H1 (cell line): ENCODE measurements at regions not wholly inside any gene's neighbourhood (a gene's known extent, or its start where the extent isn't known, plus 50 kb on each side); places are given as distances from the start of the nearest gene placed in this dataset.

Experiments
- CTCF ChIA-PET: fragments of 300-600 bp; sonication (Branson Sonifier 250); formaldehyde crosslinking; loops from one replicate; lab custom pipeline; 2021; ENCODE audit not compliant: partially characterized antibody; lab: Charles Lee
- POLR2A ChIA-PET: fragments of 300-600 bp; sonication (Branson Sonifier 250); formaldehyde crosslinking; loops from one replicate; lab custom pipeline; 2021; ENCODE audit warnings: inconsistent platforms; ENCODE audit not compliant: partially characterized antibody; lab: Charles Lee
- DNase-seq, 2 experiments: peaks; one replicate each; pipeline versions ENCODE4 v3.0.0 to v3.0.0-alpha.2; 2010 to 2022; ENCODE audit warnings: low spot score in 2 of 2, low read depth in 1 of 2, mixed read lengths in 1 of 2
- FAIRE-seq: peaks from 2 replicates; lab custom pipeline; 2011; peaks lifted over from hg19 to GRCh38; lab: Jason Lieb, UNC
- H2AFZ ChIP-seq: 2 replicates; pipeline ENCODE4 v1.8.1; 2012; ENCODE audit warnings: low read length, inconsistent platforms
- H2AK5ac ChIP-seq: 2 replicates; pipeline ENCODE4 v1.6.1; 2013; ENCODE audit warnings: low read depth, low read length
- H2BK120ac ChIP-seq: replicated peaks from 2 replicates; pipeline ENCODE3; 2013; ENCODE audit warnings: low read depth, low read length, inconsistent platforms
- H2BK12ac ChIP-seq: 2 replicates; pipeline ENCODE4 v1.6.1; 2013; ENCODE audit warnings: low read depth, low read length
- H2BK15ac ChIP-seq: 2 replicates; pipeline ENCODE4 v1.6.1; 2013; ENCODE audit warnings: low read length
- H2BK20ac ChIP-seq: 2 replicates; pipeline ENCODE4 v1.6.1; 2013; ENCODE audit warnings: low read length
- H2BK5ac ChIP-seq: 2 replicates; pipeline ENCODE4 v1.6.1; 2013; ENCODE audit warnings: low read depth, low read length
- H3K14ac ChIP-seq: 2 replicates; pipeline ENCODE4 v1.6.1; 2013; ENCODE audit warnings: inconsistent platforms; ENCODE audit not compliant: insufficient read length
- H3K18ac ChIP-seq: 2 replicates; pipeline ENCODE4 v1.6.1; 2013; ENCODE audit warnings: low read length; ENCODE audit errors: extremely low read depth
- H3K23ac ChIP-seq: 2 replicates; pipeline ENCODE4 v1.6.1; 2013; ENCODE audit warnings: inconsistent platforms; ENCODE audit not compliant: insufficient read length
- H3K23me2 ChIP-seq: 2 replicates; pipeline ENCODE4 v1.6.1; 2013; ENCODE audit warnings: low read depth, low read length
- H3K27ac ChIP-seq: 2 replicates; pipeline ENCODE4 v1.6.1; 2011; ENCODE audit warnings: low read depth, low read length, inconsistent platforms
- H3K27me3 ChIP-seq, 4 experiments: replicated peaks in 1 of 4; 1 replicate in 1 of 4; 2 replicates in 3 of 4; pipeline versions ENCODE4 v1.6.1 to v1.8.1; 2011 to 2013; ENCODE audit warnings: low read length in 3 of 4, mild to moderate bottlenecking in 3 of 4, inconsistent platforms in 2 of 4, mixed read lengths in 2 of 4, moderate library complexity in 1 of 4; ENCODE audit not compliant: control insufficient read depth in 3 of 4, insufficient read depth in 3 of 4; ENCODE audit errors: extremely low read depth in 1 of 4
- H3K36me3 ChIP-seq, 4 experiments: 2 replicates each; pipeline versions ENCODE4 v1.6.1 to v1.8.1; 2011 to 2013; ENCODE audit warnings: mild to moderate bottlenecking in 4 of 4, low read length in 3 of 4, moderate library complexity in 2 of 4, control low read depth in 1 of 4, inconsistent platforms in 1 of 4; ENCODE audit not compliant: insufficient read depth in 4 of 4, control insufficient read depth in 2 of 4
- H3K4ac ChIP-seq: replicated peaks from 2 replicates; pipeline ENCODE3; 2013; ENCODE audit warnings: low read length, low read depth, mixed read lengths, inconsistent platforms; ENCODE audit not compliant: insufficient read length
- H3K4me1 ChIP-seq, 4 experiments: replicated peaks in 1 of 4; 1 replicate in 1 of 4; 2 replicates in 3 of 4; pipeline versions ENCODE4 v1.6.1 to v1.8.1; 2011 to 2013; ENCODE audit warnings: low read length in 3 of 4, inconsistent platforms in 2 of 4, mixed read lengths in 1 of 4; ENCODE audit not compliant: insufficient read depth in 4 of 4, control insufficient read depth in 3 of 4
- H3K4me2 ChIP-seq, 2 experiments: 2 replicates each; pipeline versions ENCODE4 v1.6.1 to v1.8.1; 2011 to 2013; ENCODE audit warnings: low read depth in 2 of 2, low read length in 2 of 2, control low read depth in 1 of 2, inconsistent platforms in 1 of 2, mild to moderate bottlenecking in 1 of 2; ENCODE audit not compliant: insufficient read depth in 1 of 2
- H3K4me3 ChIP-seq, 4 experiments: fragments of 200-600, 300-600 bp in 1 of 4; sonication (generic), shearing (Covaris generic), sonication (Bioruptor Twin) in 1 of 4; 2 replicates each; pipeline versions ENCODE4 v1.5.1 to v1.8.1; 2011 to 2016; ENCODE audit warnings: low read length in 4 of 4, low read depth in 3 of 4, control low read depth in 2 of 4, inconsistent platforms in 2 of 4, mild to moderate bottlenecking in 2 of 4, mixed read lengths in 1 of 4, moderate library complexity in 1 of 4; ENCODE audit not compliant: insufficient read depth in 2 of 4; ENCODE audit errors: extremely low read depth in 1 of 4
- H3K56ac ChIP-seq: replicated peaks from 2 replicates; pipeline ENCODE3; 2013; ENCODE audit warnings: low read depth, mild to moderate bottlenecking, mixed read lengths, low read length, inconsistent platforms; ENCODE audit not compliant: insufficient read length
- H3K79me1 ChIP-seq: 2 replicates; pipeline ENCODE4 v1.6.1; 2013; ENCODE audit warnings: low read depth, low read length, control low read depth
- H3K79me2 ChIP-seq, 2 experiments: 2 replicates each; pipeline versions ENCODE4 v1.6.1 to v1.8.1; 2012 to 2013; ENCODE audit warnings: low read length in 2 of 2, mild to moderate bottlenecking in 2 of 2, inconsistent platforms in 1 of 2; ENCODE audit not compliant: insufficient read depth in 2 of 2, control insufficient read depth in 1 of 2
- H3K9ac ChIP-seq, 4 experiments: replicated peaks in 1 of 4; 1 replicate in 1 of 4; 2 replicates in 3 of 4; pipeline versions ENCODE4 v1.6.1 to v1.8.1; 2011 to 2013; ENCODE audit warnings: low read depth in 3 of 4, low read length in 3 of 4, control low read depth in 2 of 4, mild to moderate bottlenecking in 2 of 4, moderate library complexity in 2 of 4, inconsistent platforms in 1 of 4; ENCODE audit errors: extremely low read depth in 1 of 4
- H3K9me3 ChIP-seq, 2 experiments: 2 replicates each; pipeline versions ENCODE4 v1.6.1 to v1.8.1; 2012 to 2013; ENCODE audit warnings: mild to moderate bottlenecking in 2 of 2, moderate library complexity in 2 of 2, control low read depth in 1 of 2, inconsistent platforms in 1 of 2, low read depth in 1 of 2, low read length in 1 of 2, mixed read lengths in 1 of 2; ENCODE audit not compliant: insufficient read depth in 2 of 2
- H4K20me1 ChIP-seq, 2 experiments: replicated peaks in 1 of 2; 2 replicates each; pipeline versions ENCODE3 to v1.8.1; 2011 to 2013; ENCODE audit warnings: inconsistent platforms in 2 of 2, low read length in 2 of 2, mild to moderate bottlenecking in 1 of 2; ENCODE audit not compliant: insufficient read depth in 2 of 2, control insufficient read depth in 1 of 2
- H4K5ac ChIP-seq: 2 replicates; pipeline ENCODE4 v1.6.1; 2013; ENCODE audit warnings: low read length, low read depth, mixed read lengths, inconsistent platforms; ENCODE audit not compliant: insufficient read length
- H4K8ac ChIP-seq: 2 replicates; pipeline ENCODE4 v1.8.0; 2013; ENCODE audit warnings: mild to moderate bottlenecking, moderate library complexity, low read length, inconsistent platforms; ENCODE audit not compliant: insufficient read depth; ENCODE audit errors: extremely low read depth
- H4K91ac ChIP-seq: replicated peaks from 2 replicates; pipeline ENCODE3; 2013; ENCODE audit warnings: low read length, mixed read lengths, inconsistent platforms; ENCODE audit not compliant: insufficient read length
- HDAC6 ChIP-seq: IDR thresholded peaks from one replicate; pipeline ENCODE4 v1.7.1; 2012; ENCODE audit warnings: low read depth, mild to moderate bottlenecking, inconsistent platforms, low read length, moderate library complexity
- KDM1A ChIP-seq: fragments of 200-600, 300-600 bp; sonication (generic); IDR thresholded peaks from 2 replicates; pipeline ENCODE4 v1.7.1; 2016; ENCODE audit warnings: mild to moderate bottlenecking, low read length, borderline replicate concordance
- WGBS, 2 experiments: shearing (Covaris generic) in 1 of 2; methylation state at CpG; one replicate each; pipeline versions ENCODE4 v1.1.6 to v1.1.7; 2013 to 2015; ENCODE audit warnings: low lambda C conversion rate in 2 of 2, mixed read lengths in 2 of 2, inconsistent platforms in 1 of 2, low coverage in 1 of 2, missing lambda C conversion rate in 1 of 2; ENCODE audit not compliant: insufficient replicate concordance in 2 of 2, insufficient coverage in 1 of 2, insufficient read length in 1 of 2; ENCODE audit errors: extremely low coverage in 1 of 2, missing lambda C conversion rate in 1 of 2; 5-methylcytosine and 5-hydroxymethylcytosine counted together

DNA sequence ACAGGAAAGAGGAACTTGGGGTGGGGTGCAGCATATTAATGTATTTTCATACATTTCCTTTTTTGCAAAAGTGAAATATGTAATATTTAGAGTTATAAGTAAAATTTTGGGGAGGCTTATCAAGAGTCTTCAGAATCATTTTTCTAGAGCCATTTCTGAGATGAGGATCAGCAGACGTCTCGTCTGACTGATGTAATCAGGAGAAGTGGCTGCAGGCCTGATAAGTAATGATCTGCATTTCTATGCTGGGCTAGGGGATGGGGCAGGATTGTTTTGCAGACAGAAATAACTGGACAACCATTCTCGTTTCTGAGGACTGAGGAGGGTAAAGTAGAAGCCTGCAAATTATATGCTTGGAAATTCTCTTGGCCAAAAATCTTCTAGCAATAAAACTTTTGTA is 89.2 kb upstream of the ARGLU1 start:
- H3K36me3 ChIP-seq: no peaks in the 10 kb centered on the region
- no peak overlapping the region for H2BK12ac ChIP-seq
- FAIRE-seq: no peak
- DNase-seq: no peak
- no peaks in the 10 kb centered on the region for H4K20me1 ChIP-seq
- H3K4me1 ChIP-seq: no peaks in the 10 kb centered on the region
- CTCF ChIA-PET: no interaction called here
- no peak overlapping the region for H2BK5ac ChIP-seq
- no peak overlapping the region for H2BK20ac ChIP-seq
- no peak overlapping the region for H4K5ac ChIP-seq
- H3K4me3 ChIP-seq: no peak overlapping the region
- H2AK5ac ChIP-seq: no peak overlapping the region
- no peak overlapping the region for H2BK15ac ChIP-seq
- no peak overlapping the region for H3K4me2 ChIP-seq
- H3K79me1 ChIP-seq: no peaks in the 10 kb centered on the region
- no peak overlapping the region for H2BK120ac ChIP-seq
- no peak overlapping the region for H3K56ac ChIP-seq
- no peaks in the 10 kb centered on the region for H3K79me2 ChIP-seq
- H3K14ac ChIP-seq: no peak overlapping the region
- H3K27me3 ChIP-seq: no peaks in the 10 kb centered on the region
- H2AFZ ChIP-seq: no peak overlapping the region
- H3K18ac ChIP-seq: no peak overlapping the region
- H3K23ac ChIP-seq: no peak overlapping the region
- no peaks in the 10 kb centered on the region for H3K23me2 ChIP-seq
- H3K27ac ChIP-seq: no peak overlapping the region
- no peak overlapping the region for H4K91ac ChIP-seq
- POLR2A ChIA-PET: no interaction called here
- no peak for TF ChIP-seq KDM1A
- no peak for TF ChIP-seq HDAC6
- H3K9ac ChIP-seq: no peak overlapping the region
- H3K9me3 ChIP-seq: no peaks in the 10 kb centered on the region
- 91% methylated on average over 3 of the region's 3 CpGs; no CpG with 5 or more reads in 1 of the 2 experiments for WGBS, 2 experiments
- H3K4ac ChIP-seq: no peak overlapping the region
- H4K8ac ChIP-seq: no peak overlapping the region
